GM12875 (cell line): ENCODE measurements at regions not wholly inside any gene's neighbourhood (a gene's known extent, or its start where the extent isn't known, plus 50 kb on each side); places are given as distances from the start of the nearest gene placed in this dataset.
A peak's percentile ranks its signal among the peaks of the same experiment; 100 is the strongest.

Experiments used
- H3K4me3 ChIP-seq: one replicate; pipeline ENCODE4 v1.5.1; 2011; ENCODE audit warnings: low read depth, low read length, control low read depth
- TF ChIP-seq, protein P1 (sequence below): IDR thresholded peaks from 2 replicates; pipeline ENCODE4 v1.5.1; 2011; ENCODE audit warnings: low read depth, mild to moderate bottlenecking, control low read depth, inconsistent platforms, low read length, moderate library complexity, borderline replicate concordance; ENCODE audit not compliant: insufficient read depth

DNA sequence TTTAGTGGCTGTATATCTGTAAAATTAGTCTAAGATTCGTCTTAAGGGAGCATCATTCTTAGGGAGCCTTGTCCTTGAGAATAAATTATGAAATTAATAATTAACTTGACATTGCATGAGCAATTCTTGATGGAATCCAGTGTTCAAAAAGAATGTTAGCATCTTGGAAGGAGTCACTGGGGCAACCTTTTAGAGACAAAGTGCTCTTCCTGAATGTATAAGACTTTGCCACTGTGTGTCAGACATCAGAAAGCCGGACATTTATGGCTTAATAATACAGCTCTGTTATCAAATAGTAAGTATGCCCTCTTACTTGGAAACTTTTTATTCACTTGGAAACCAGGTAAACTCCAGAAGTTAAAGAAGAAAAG is 83.3 kb downstream of the CCER1 start:
- no peak overlapping the region for H3K4me3 ChIP-seq
- TF ChIP-seq, protein P1, sequence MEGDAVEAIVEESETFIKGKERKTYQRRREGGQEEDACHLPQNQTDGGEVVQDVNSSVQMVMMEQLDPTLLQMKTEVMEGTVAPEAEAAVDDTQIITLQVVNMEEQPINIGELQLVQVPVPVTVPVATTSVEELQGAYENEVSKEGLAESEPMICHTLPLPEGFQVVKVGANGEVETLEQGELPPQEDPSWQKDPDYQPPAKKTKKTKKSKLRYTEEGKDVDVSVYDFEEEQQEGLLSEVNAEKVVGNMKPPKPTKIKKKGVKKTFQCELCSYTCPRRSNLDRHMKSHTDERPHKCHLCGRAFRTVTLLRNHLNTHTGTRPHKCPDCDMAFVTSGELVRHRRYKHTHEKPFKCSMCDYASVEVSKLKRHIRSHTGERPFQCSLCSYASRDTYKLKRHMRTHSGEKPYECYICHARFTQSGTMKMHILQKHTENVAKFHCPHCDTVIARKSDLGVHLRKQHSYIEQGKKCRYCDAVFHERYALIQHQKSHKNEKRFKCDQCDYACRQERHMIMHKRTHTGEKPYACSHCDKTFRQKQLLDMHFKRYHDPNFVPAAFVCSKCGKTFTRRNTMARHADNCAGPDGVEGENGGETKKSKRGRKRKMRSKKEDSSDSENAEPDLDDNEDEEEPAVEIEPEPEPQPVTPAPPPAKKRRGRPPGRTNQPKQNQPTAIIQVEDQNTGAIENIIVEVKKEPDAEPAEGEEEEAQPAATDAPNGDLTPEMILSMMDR, result no peak

DNA sequence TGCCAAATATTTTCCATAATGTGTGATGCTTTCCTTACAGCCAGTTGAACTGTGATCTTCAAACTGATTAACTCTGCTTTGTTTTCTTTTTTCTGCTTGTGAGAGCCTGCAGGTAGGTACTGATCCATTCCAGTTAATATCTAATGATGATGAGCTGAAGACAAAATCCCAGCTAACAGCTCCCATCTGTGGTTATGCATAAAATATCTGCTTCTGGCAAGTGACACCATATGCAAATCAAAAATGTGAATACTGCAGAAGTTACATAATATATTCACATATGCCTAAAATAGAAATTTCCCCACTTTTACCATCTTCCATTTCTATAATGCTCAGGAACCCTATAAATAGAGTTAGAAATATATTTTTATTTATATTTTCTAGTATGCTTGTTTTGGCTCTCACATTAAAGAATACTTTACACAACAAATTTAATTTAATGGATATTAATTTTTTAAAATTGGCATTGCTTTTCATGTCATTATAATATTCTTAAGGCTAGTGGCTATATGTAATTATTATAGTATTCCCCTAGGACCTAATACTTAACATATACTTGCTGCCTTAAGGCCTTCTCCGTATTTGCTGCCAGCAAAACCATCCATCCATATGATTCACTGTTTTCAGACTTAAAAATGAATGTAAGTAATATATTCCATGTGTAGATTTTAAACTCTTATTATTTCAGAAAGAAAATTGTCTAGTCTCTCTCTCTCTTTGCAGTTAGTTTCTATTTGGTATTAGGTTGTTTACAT is 83.8 kb downstream of the CCER1 start:
- TF ChIP-seq, protein P1, result no peak
- no peak overlapping the region for H3K4me3 ChIP-seq

DNA sequence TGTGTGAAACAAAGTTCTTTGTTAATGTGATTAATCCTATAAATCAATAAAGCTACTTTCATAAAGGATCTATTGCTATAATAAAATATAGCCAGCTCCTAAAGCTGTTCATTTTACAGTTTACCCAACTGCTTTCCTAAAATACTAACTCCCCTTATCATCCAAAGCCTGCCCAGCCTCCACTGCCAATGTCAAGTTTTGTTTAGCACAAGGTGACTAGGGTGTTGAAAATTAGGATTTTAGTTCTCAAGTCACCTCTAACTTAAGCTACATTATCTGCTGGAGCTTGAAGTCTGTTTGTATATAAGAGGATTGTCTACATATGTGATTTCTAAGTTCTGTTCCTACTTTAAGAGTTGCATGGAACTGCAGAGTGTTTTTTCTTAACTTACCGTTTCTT is 86.3 kb downstream of the CCER1 start:
- TF ChIP-seq, protein P1, result no peak

DNA sequence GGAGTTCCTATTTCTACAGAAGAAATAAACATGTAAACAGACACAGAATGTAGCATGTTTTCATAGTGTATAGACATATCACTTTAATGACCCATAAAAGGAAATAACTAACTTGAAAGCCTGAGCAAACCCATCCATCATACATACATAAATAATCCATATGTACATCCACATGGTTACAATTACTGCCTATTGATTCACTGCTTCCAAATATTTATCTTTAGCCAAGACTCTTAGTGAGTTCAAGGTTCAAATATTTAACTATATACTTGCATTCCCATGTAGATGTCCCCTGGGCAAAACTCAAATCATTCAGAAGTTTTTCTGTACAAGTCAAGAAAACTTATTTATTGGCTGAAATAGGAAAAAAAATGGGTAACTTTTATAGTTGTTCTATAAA is 95.4 kb downstream of the CCER1 start:
- TF ChIP-seq, protein P1, result no peak

More for the DNA sequence above, 86.3 kb downstream of the CCER1 start:
- H3K4me3 ChIP-seq, result no peak overlapping the region

DNA sequence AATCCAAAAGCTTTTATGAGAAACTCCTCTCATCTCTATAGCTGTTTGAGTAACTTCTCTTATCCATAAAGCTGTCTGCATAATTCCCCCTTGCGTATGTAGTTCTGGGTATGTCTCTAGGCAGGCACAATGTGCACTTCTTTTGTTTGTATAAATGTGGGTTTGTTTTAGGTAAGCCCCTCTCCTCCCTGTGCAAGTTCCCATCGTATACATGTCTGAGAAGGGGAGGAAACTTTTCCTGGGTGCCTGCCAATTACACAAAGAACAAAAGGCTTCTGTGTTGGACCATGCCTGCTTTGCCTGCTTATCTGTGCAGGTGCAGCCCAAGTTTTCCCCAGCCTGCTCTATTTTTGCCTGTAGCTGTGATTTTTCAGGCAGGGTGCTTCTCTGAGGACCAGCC is 96.7 kb downstream of the CCER1 start:
- H3K4me3 ChIP-seq, result no peak overlapping the region
- TF ChIP-seq, protein P1, result no peak

More for the DNA sequence above, 95.4 kb downstream of the CCER1 start:
- no peak overlapping the region for H3K4me3 ChIP-seq

DNA sequence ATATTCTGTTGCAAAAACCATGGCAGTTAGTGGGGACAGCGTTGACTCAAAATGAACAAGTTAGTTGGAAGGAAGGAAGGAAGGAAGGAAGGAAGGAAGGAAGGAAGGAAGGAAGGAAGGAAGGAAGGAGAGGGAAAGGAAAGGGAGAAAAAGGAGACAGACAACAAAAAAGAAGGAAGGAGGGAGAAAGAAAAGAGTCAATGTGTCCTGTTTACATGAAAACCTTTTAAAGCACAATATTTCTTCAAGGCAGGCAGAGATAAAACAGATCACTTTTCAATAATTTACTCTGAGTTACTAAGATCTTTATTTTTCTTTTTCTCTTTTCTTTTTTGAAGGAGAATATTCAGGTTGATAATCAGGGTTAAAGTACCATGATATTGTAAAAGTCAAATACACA is 99.4 kb downstream of the CCER1 start:
- TF ChIP-seq, protein P1, result no peak
- no peak overlapping the region for H3K4me3 ChIP-seq

DNA sequence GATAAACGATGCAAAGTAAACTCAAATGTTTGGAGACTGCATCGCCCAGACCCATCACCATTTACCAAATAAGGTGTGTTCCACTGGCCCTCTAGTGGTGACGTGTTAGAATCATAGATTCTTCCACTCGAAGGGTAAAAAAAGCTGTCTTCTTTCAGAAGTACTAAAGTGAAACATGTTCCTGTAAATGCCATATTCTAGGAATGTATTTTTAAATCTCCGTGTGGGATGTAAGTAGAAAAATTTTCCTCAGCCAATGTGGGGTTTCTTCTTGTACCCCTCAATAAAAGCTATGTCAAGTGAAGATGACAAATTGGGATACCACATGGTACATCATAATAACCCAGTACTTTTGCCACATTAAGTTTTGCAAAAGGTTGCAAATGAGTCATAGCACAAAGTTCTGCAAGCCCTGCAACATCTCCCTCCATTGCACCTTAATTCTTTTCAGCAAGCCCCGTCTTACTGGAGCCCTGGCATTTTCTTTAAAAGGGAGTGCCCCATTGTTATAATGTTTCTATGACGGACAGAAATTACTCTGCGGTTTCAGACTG is 100.8 kb downstream of the CCER1 start:
- TF ChIP-seq, protein P1, result peak; percentile 66
- H3K4me3 ChIP-seq, result no peak overlapping the region
